Neuronal stem cell (in vitro differentiated cells): ENCODE measurements at regions not wholly inside any gene's neighbourhood (a gene's known extent, or its start where the extent isn't known, plus 50 kb on each side); places are given as distances from the start of the nearest gene placed in this dataset.

Source experiments
- DNase-seq: peaks from one replicate; pipeline ENCODE4 v3.0.0-alpha.2; 2013; ENCODE audit warnings: low spot score
- H2AFZ ChIP-seq: one replicate; pipeline ENCODE4 v1.6.1; 2013; ENCODE audit warnings: mild to moderate bottlenecking, low read length, inconsistent platforms
- H2AK5ac ChIP-seq: 2 replicates; pipeline ENCODE4 v1.6.1; 2013; ENCODE audit warnings: low read depth, mild to moderate bottlenecking, inconsistent platforms, low read length, moderate library complexity, mixed read lengths
- H2BK120ac ChIP-seq: 2 replicates; pipeline ENCODE4 v1.6.1; 2013; ENCODE audit warnings: low read depth, mild to moderate bottlenecking, inconsistent platforms, low read length, moderate library complexity, mixed read lengths
- H2BK12ac ChIP-seq: one replicate; pipeline ENCODE4 v1.6.1; 2013; ENCODE audit warnings: low read length, inconsistent platforms
- H2BK15ac ChIP-seq: 2 replicates; pipeline ENCODE4 v1.6.1; 2013; ENCODE audit warnings: mild to moderate bottlenecking, low read length, inconsistent platforms, mixed read lengths
- H2BK5ac ChIP-seq: one replicate; pipeline ENCODE4 v1.6.1; 2013; ENCODE audit warnings: inconsistent platforms, mild to moderate bottlenecking, low read length, moderate library complexity
- H3K14ac ChIP-seq: one replicate; pipeline ENCODE4 v1.6.1; 2013; ENCODE audit warnings: low read length, inconsistent platforms
- H3K18ac ChIP-seq: 2 replicates; pipeline ENCODE4 v1.6.1; 2013; ENCODE audit warnings: low read length, inconsistent platforms
- H3K23ac ChIP-seq: 2 replicates; pipeline ENCODE4 v1.6.1; 2013; ENCODE audit warnings: low read depth, mild to moderate bottlenecking, mixed read lengths, low read length, inconsistent platforms; ENCODE audit not compliant: poor library complexity
- H3K27ac ChIP-seq: replicated peaks from 3 replicates; pipeline ENCODE4 v1.5.1; 2013; ENCODE audit warnings: low read length, inconsistent platforms
- H3K27me3 ChIP-seq, 3 experiments: 2 replicates each; pipeline ENCODE4 v1.6.1; 2013; ENCODE audit warnings: low read length in 3 of 3, mild to moderate bottlenecking in 2 of 3, inconsistent platforms in 1 of 3, low read depth in 1 of 3, mixed read lengths in 1 of 3, moderate library complexity in 1 of 3; ENCODE audit not compliant: control insufficient read depth in 3 of 3, insufficient read depth in 3 of 3
- H3K36me3 ChIP-seq, 2 donors: replicated peaks in 1 of 2; 2 replicates each; pipeline ENCODE4 v1.6.1; 2013; ENCODE audit warnings: low read length in 2 of 2; ENCODE audit not compliant: control insufficient read depth in 2 of 2, insufficient read depth in 2 of 2
- H3K4ac ChIP-seq: 2 replicates; pipeline ENCODE4 v1.6.1; 2013; ENCODE audit warnings: inconsistent platforms, mild to moderate bottlenecking, low read length, moderate library complexity
- H3K4me1 ChIP-seq, 2 donors: 1 replicate in 1 of 2; 2 replicates in 1 of 2; pipeline ENCODE4 v1.6.1; 2013; ENCODE audit warnings: low read length in 2 of 2, low read depth in 1 of 2; ENCODE audit not compliant: control insufficient read depth in 2 of 2, insufficient read depth in 1 of 2
- H3K4me2 ChIP-seq: one replicate; pipeline ENCODE4 v1.6.1; 2013; ENCODE audit warnings: mild to moderate bottlenecking, low read length, inconsistent platforms; ENCODE audit not compliant: insufficient read depth, poor library complexity, severe bottlenecking
- H3K4me3 ChIP-seq, 2 donors: 2 replicates each; pipeline ENCODE4 v1.5.1; 2013; ENCODE audit warnings: low read length in 2 of 2, mild to moderate bottlenecking in 2 of 2, inconsistent platforms in 1 of 2, moderate library complexity in 1 of 2
- H3K79me1 ChIP-seq: one replicate; pipeline ENCODE4 v1.6.1; 2013; ENCODE audit warnings: low read depth, mild to moderate bottlenecking, inconsistent platforms, low read length, moderate library complexity
- H3K9ac ChIP-seq: one replicate; pipeline ENCODE4 v1.6.1; 2013; ENCODE audit warnings: mild to moderate bottlenecking, low read depth, low read length, inconsistent platforms; ENCODE audit not compliant: poor library complexity
- H3K9me3 ChIP-seq, 2 donors: replicated peaks in 1 of 2; 2 replicates each; pipeline versions ENCODE3 to v1.6.1; 2013; ENCODE audit warnings: low read length in 2 of 2, mild to moderate bottlenecking in 2 of 2, inconsistent platforms in 1 of 2, low read depth in 1 of 2, mixed read lengths in 1 of 2, moderate library complexity in 1 of 2; ENCODE audit not compliant: control insufficient read depth in 2 of 2, insufficient read depth in 1 of 2
- H4K8ac ChIP-seq: one replicate; pipeline ENCODE4 v1.6.1; 2013; ENCODE audit warnings: low read depth, mild to moderate bottlenecking, inconsistent platforms, low read length, moderate library complexity
- H4K91ac ChIP-seq: one replicate; pipeline ENCODE4 v1.6.1; 2013; ENCODE audit warnings: low read length, low read depth, mild to moderate bottlenecking, inconsistent platforms; ENCODE audit not compliant: poor library complexity
- WGBS, 2 donors: extraction: QIAGEN DNeasy Blood & Tissue Kit; methylation state at CpG; one replicate each; pipeline ENCODE4 v1.1.7; 2013; ENCODE audit warnings: missing lambda C conversion rate in 2 of 2, mixed read lengths in 1 of 2; ENCODE audit not compliant: insufficient read length in 2 of 2, insufficient replicate concordance in 1 of 2; ENCODE audit errors: extremely low coverage in 2 of 2; 5-methylcytosine and 5-hydroxymethylcytosine counted together

DNA sequence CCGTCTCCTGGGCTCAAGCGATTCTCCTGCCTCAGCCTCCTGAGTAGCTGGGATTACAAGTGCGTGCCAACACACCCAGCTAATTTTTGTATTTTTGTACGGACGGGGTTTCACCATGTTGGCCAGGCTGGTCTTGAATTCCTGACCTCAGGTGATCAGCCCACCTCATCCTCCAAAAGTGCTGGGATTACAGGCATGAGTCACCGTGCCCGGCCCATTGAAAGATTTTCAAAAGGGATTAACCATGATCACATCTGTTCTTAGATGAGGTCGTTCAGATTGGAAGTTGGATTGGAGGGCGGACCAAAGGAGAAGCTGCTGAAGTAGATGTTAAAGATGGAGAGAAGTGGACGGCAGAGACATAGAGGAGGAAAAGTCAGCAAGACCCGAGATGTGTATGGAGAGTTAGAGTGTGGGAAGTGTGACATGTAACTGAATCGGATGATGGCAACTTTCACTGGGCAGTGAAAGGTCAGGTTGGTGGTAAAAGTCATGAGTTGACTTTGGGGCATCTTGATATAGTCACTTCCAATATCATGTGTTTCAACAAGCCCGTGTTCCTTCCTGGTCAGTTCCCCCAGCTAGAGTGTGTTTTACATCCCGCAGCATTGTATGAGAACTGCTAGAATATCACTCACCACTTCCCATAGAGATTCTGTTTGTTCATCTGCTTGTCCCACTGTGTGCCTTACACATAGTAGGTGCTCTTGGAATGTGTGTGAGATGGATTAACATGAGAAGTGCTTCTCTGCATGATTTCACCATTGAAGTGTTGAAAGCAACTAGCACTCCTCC is 54.4 kb upstream of the TINAGL1 start:
- H2BK15ac ChIP-seq, result no peak overlapping the region
- no peak overlapping the region for H3K4me3 ChIP-seq
- H3K27me3 ChIP-seq, result no peaks in the 10 kb centered on the region
- no peaks in the 10 kb centered on the region for H3K79me1 ChIP-seq
- H3K9ac ChIP-seq, result no peak overlapping the region
- H4K8ac ChIP-seq, result no peak overlapping the region
- H3K4ac ChIP-seq, result no peak overlapping the region
- H3K4me1 ChIP-seq, result no peaks in the 10 kb centered on the region
- no CpG with 5 or more reads among the region's 14 CpGs for WGBS, 2 donors
- H3K14ac ChIP-seq, result no peak overlapping the region
- no peak overlapping the region for H3K23ac ChIP-seq
- no peak overlapping the region for H2BK12ac ChIP-seq
- no peak overlapping the region for H2BK120ac ChIP-seq
- no peaks in the 10 kb centered on the region for H3K9me3 ChIP-seq
- H4K91ac ChIP-seq, result no peak overlapping the region
- no peak for DNase-seq
- H3K18ac ChIP-seq, result no peak overlapping the region
- no peaks in the 10 kb centered on the region for H3K36me3 ChIP-seq
- H3K4me2 ChIP-seq, result no peak overlapping the region
- no peak overlapping the region for H2AFZ ChIP-seq
- no peak overlapping the region for H2AK5ac ChIP-seq
- H3K27ac ChIP-seq, result no peak overlapping the region
- H2BK5ac ChIP-seq, result no peak overlapping the region

DNA sequence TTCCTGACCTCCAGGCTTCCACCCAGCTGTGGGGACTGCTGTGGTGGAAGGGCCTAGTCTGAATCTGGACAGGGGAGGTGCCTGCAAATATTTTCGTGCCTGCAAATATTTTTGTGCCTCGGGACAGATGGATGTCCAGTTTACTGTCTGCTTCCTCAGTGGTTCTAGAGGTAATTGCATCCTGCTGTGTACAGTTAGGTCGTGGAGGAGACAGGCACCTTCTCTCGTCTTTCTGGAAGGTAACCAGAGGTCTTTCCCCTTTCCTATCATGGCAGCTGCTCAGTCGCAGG is 53.8 kb upstream of the TINAGL1 start:
- H3K4me3 ChIP-seq, result no peak overlapping the region
- H3K27me3 ChIP-seq, result no peaks in the 10 kb centered on the region
- no CpG with 5 or more reads among the region's 5 CpGs for WGBS, 2 donors

DNA sequence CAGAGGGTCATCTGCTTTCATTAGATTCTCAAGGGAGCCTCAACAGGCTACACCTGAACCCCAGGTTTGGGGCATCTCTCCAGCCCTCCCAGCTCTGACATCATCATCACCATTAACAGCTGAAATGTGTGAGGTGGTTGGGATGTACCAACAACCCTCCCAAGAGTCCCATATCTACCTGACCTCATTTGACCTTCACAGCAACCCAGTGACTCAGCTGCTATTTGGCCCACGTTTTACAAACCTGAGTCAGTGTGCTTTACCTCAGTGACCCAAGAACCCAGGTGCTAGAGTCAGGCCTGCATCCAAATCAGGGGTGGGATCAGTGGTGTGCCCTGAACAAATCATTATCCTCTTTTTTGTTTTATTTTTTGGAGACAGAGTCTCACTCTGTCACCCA is 53.3 kb upstream of the TINAGL1 start:
- H3K27me3 ChIP-seq, result peaks cover 0 to under 1% (median 0%) of the 10 kb centered on the region in 3 experiments
- H3K4me1 ChIP-seq, result no peaks in the 10 kb centered on the region
- no peak overlapping the region for H4K91ac ChIP-seq
- H2BK120ac ChIP-seq, result no peak overlapping the region
- no peak for DNase-seq
- H3K4me2 ChIP-seq, result no peak overlapping the region
- H3K14ac ChIP-seq, result no peak overlapping the region
- H3K9ac ChIP-seq, result no peak overlapping the region
- H3K9me3 ChIP-seq, result no peaks in the 10 kb centered on the region
- no peak overlapping the region for H2BK15ac ChIP-seq
- no peak overlapping the region for H2BK12ac ChIP-seq
- H3K79me1 ChIP-seq, result no peaks in the 10 kb centered on the region
- H3K18ac ChIP-seq, result no peak overlapping the region
- H4K8ac ChIP-seq, result no peak overlapping the region
- no CpG with 5 or more reads among the region's 1 CpG for WGBS, 2 donors
- H3K4me3 ChIP-seq, result no peak overlapping the region
- H3K23ac ChIP-seq, result no peak overlapping the region
- H2BK5ac ChIP-seq, result no peak overlapping the region
- H2AK5ac ChIP-seq, result no peak overlapping the region
- no peaks in the 10 kb centered on the region for H3K36me3 ChIP-seq
- no peak overlapping the region for H2AFZ ChIP-seq
- no peak overlapping the region for H3K27ac ChIP-seq
- H3K4ac ChIP-seq, result no peak overlapping the region

More for the DNA sequence above, 53.8 kb upstream of the TINAGL1 start:
- Histone ChIP-seq H3K4me2 (no peak overlapping the region), H3K23ac (no peak overlapping the region), H3K4me1 (no peaks in the 10 kb centered on the region), H4K91ac (no peak overlapping the region), H3K79me1 (no peaks in the 10 kb centered on the region), H2AK5ac (no peak overlapping the region), H2BK120ac (no peak overlapping the region), H4K8ac (no peak overlapping the region), H2BK12ac (no peak overlapping the region), H2AFZ (no peak overlapping the region), H3K18ac (no peak overlapping the region), H2BK5ac (no peak overlapping the region), H3K36me3 (no peaks in the 10 kb centered on the region), H3K9ac (no peak overlapping the region), H3K27ac (no peak overlapping the region), H2BK15ac (no peak overlapping the region), H3K9me3 (no peaks in the 10 kb centered on the region), H3K14ac (no peak overlapping the region), H3K4ac (no peak overlapping the region)
- no peak for DNase-seq

DNA sequence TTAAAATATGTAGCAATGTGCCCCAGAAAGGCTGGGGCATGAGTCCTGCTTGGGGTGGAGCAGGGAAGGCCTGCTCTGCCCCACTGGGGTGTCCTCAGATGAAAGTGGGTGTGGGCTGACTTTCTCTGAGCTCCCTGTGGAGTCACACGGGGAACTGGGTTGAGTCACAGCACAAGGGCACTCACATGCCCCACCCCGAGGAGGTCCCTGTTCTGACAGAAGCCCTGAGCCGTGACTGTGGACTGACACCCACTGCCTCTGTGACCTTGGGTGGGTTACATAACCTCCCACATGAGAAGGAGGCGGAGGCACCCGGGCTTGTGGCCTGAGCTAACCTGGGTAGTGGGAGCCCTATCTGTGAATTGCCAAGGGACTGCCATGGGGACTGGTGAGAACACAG is 52.5 kb upstream of the TINAGL1 start:
- Histone ChIP-seq H3K18ac (peak overlapping the region; percentile 54), H2BK15ac (no peak overlapping the region), H3K23ac (peak overlapping the region; percentile 34), H3K36me3 (no peaks in the 10 kb centered on the region), H3K4me2 (no peak overlapping the region), H3K27ac (no peak overlapping the region), H4K91ac (no peak overlapping the region), H3K27me3 (peaks cover 0 to 3% (median 0%) of the 10 kb centered on the region in 3 experiments), H2AFZ (no peak overlapping the region), H3K4ac (no peak overlapping the region), H2BK5ac (no peak overlapping the region), H3K4me1 (no peaks in the 10 kb centered on the region), H3K9ac (no peak overlapping the region), H3K4me3 (no peak overlapping the region), H3K14ac (no peak overlapping the region), H3K79me1 (no peaks in the 10 kb centered on the region), H2BK12ac (no peak overlapping the region), H3K9me3 (no peaks in the 10 kb centered on the region), H2AK5ac (no peak overlapping the region), H2BK120ac (no peak overlapping the region), H4K8ac (no peak overlapping the region)
- no CpG with 5 or more reads among the region's 5 CpGs for WGBS, 2 donors
- no peak for DNase-seq
